H1 (cell line): ENCODE measurements at regions not wholly inside any gene's neighbourhood (a gene's known extent, or its start where the extent isn't known, plus 50 kb on each side); places are given as distances from the start of the nearest gene placed in this dataset.

Experiments
- CTCF ChIA-PET: fragments of 300-600 bp; sonication (Branson Sonifier 250); formaldehyde crosslinking; loops from one replicate; lab custom pipeline; 2021; ENCODE audit not compliant: partially characterized antibody; lab: Charles Lee
- POLR2A ChIA-PET: fragments of 300-600 bp; sonication (Branson Sonifier 250); formaldehyde crosslinking; loops from one replicate; lab custom pipeline; 2021; ENCODE audit warnings: inconsistent platforms; ENCODE audit not compliant: partially characterized antibody; lab: Charles Lee
- DNase-seq, 2 experiments: peaks; one replicate each; pipeline versions ENCODE4 v3.0.0 to v3.0.0-alpha.2; 2010 to 2022; ENCODE audit warnings: low spot score in 2 of 2, low read depth in 1 of 2, mixed read lengths in 1 of 2
- FAIRE-seq: peaks from 2 replicates; lab custom pipeline; 2011; peaks lifted over from hg19 to GRCh38; lab: Jason Lieb, UNC
- H2AFZ ChIP-seq: 2 replicates; pipeline ENCODE4 v1.8.1; 2012; ENCODE audit warnings: low read length, inconsistent platforms
- H2AK5ac ChIP-seq: 2 replicates; pipeline ENCODE4 v1.6.1; 2013; ENCODE audit warnings: low read depth, low read length
- H2BK120ac ChIP-seq: replicated peaks from 2 replicates; pipeline ENCODE3; 2013; ENCODE audit warnings: low read depth, low read length, inconsistent platforms
- H2BK12ac ChIP-seq: 2 replicates; pipeline ENCODE4 v1.6.1; 2013; ENCODE audit warnings: low read depth, low read length
- H2BK15ac ChIP-seq: 2 replicates; pipeline ENCODE4 v1.6.1; 2013; ENCODE audit warnings: low read length
- H2BK20ac ChIP-seq: 2 replicates; pipeline ENCODE4 v1.6.1; 2013; ENCODE audit warnings: low read length
- H2BK5ac ChIP-seq: 2 replicates; pipeline ENCODE4 v1.6.1; 2013; ENCODE audit warnings: low read depth, low read length
- H3K14ac ChIP-seq: 2 replicates; pipeline ENCODE4 v1.6.1; 2013; ENCODE audit warnings: inconsistent platforms; ENCODE audit not compliant: insufficient read length
- H3K18ac ChIP-seq: 2 replicates; pipeline ENCODE4 v1.6.1; 2013; ENCODE audit warnings: low read length; ENCODE audit errors: extremely low read depth
- H3K23ac ChIP-seq: 2 replicates; pipeline ENCODE4 v1.6.1; 2013; ENCODE audit warnings: inconsistent platforms; ENCODE audit not compliant: insufficient read length
- H3K23me2 ChIP-seq: 2 replicates; pipeline ENCODE4 v1.6.1; 2013; ENCODE audit warnings: low read depth, low read length
- H3K27ac ChIP-seq: 2 replicates; pipeline ENCODE4 v1.6.1; 2011; ENCODE audit warnings: low read depth, low read length, inconsistent platforms
- H3K27me3 ChIP-seq, 4 experiments: replicated peaks in 1 of 4; 1 replicate in 1 of 4; 2 replicates in 3 of 4; pipeline versions ENCODE4 v1.6.1 to v1.8.1; 2011 to 2013; ENCODE audit warnings: low read length in 3 of 4, mild to moderate bottlenecking in 3 of 4, inconsistent platforms in 2 of 4, mixed read lengths in 2 of 4, moderate library complexity in 1 of 4; ENCODE audit not compliant: control insufficient read depth in 3 of 4, insufficient read depth in 3 of 4; ENCODE audit errors: extremely low read depth in 1 of 4
- H3K36me3 ChIP-seq, 4 experiments: 2 replicates each; pipeline versions ENCODE4 v1.6.1 to v1.8.1; 2011 to 2013; ENCODE audit warnings: mild to moderate bottlenecking in 4 of 4, low read length in 3 of 4, moderate library complexity in 2 of 4, control low read depth in 1 of 4, inconsistent platforms in 1 of 4; ENCODE audit not compliant: insufficient read depth in 4 of 4, control insufficient read depth in 2 of 4
- H3K4ac ChIP-seq: replicated peaks from 2 replicates; pipeline ENCODE3; 2013; ENCODE audit warnings: low read length, low read depth, mixed read lengths, inconsistent platforms; ENCODE audit not compliant: insufficient read length
- H3K4me1 ChIP-seq, 4 experiments: replicated peaks in 1 of 4; 1 replicate in 1 of 4; 2 replicates in 3 of 4; pipeline versions ENCODE4 v1.6.1 to v1.8.1; 2011 to 2013; ENCODE audit warnings: low read length in 3 of 4, inconsistent platforms in 2 of 4, mixed read lengths in 1 of 4; ENCODE audit not compliant: insufficient read depth in 4 of 4, control insufficient read depth in 3 of 4
- H3K4me2 ChIP-seq, 2 experiments: 2 replicates each; pipeline versions ENCODE4 v1.6.1 to v1.8.1; 2011 to 2013; ENCODE audit warnings: low read depth in 2 of 2, low read length in 2 of 2, control low read depth in 1 of 2, inconsistent platforms in 1 of 2, mild to moderate bottlenecking in 1 of 2; ENCODE audit not compliant: insufficient read depth in 1 of 2
- H3K4me3 ChIP-seq, 4 experiments: fragments of 200-600, 300-600 bp in 1 of 4; sonication (generic), shearing (Covaris generic), sonication (Bioruptor Twin) in 1 of 4; 2 replicates each; pipeline versions ENCODE4 v1.5.1 to v1.8.1; 2011 to 2016; ENCODE audit warnings: low read length in 4 of 4, low read depth in 3 of 4, control low read depth in 2 of 4, inconsistent platforms in 2 of 4, mild to moderate bottlenecking in 2 of 4, mixed read lengths in 1 of 4, moderate library complexity in 1 of 4; ENCODE audit not compliant: insufficient read depth in 2 of 4; ENCODE audit errors: extremely low read depth in 1 of 4
- H3K56ac ChIP-seq: replicated peaks from 2 replicates; pipeline ENCODE3; 2013; ENCODE audit warnings: low read depth, mild to moderate bottlenecking, mixed read lengths, low read length, inconsistent platforms; ENCODE audit not compliant: insufficient read length
- H3K79me1 ChIP-seq: 2 replicates; pipeline ENCODE4 v1.6.1; 2013; ENCODE audit warnings: low read depth, low read length, control low read depth
- H3K79me2 ChIP-seq, 2 experiments: 2 replicates each; pipeline versions ENCODE4 v1.6.1 to v1.8.1; 2012 to 2013; ENCODE audit warnings: low read length in 2 of 2, mild to moderate bottlenecking in 2 of 2, inconsistent platforms in 1 of 2; ENCODE audit not compliant: insufficient read depth in 2 of 2, control insufficient read depth in 1 of 2
- H3K9ac ChIP-seq, 4 experiments: replicated peaks in 1 of 4; 1 replicate in 1 of 4; 2 replicates in 3 of 4; pipeline versions ENCODE4 v1.6.1 to v1.8.1; 2011 to 2013; ENCODE audit warnings: low read depth in 3 of 4, low read length in 3 of 4, control low read depth in 2 of 4, mild to moderate bottlenecking in 2 of 4, moderate library complexity in 2 of 4, inconsistent platforms in 1 of 4; ENCODE audit errors: extremely low read depth in 1 of 4
- H3K9me3 ChIP-seq, 2 experiments: 2 replicates each; pipeline versions ENCODE4 v1.6.1 to v1.8.1; 2012 to 2013; ENCODE audit warnings: mild to moderate bottlenecking in 2 of 2, moderate library complexity in 2 of 2, control low read depth in 1 of 2, inconsistent platforms in 1 of 2, low read depth in 1 of 2, low read length in 1 of 2, mixed read lengths in 1 of 2; ENCODE audit not compliant: insufficient read depth in 2 of 2
- H4K20me1 ChIP-seq, 2 experiments: replicated peaks in 1 of 2; 2 replicates each; pipeline versions ENCODE3 to v1.8.1; 2011 to 2013; ENCODE audit warnings: inconsistent platforms in 2 of 2, low read length in 2 of 2, mild to moderate bottlenecking in 1 of 2; ENCODE audit not compliant: insufficient read depth in 2 of 2, control insufficient read depth in 1 of 2
- H4K5ac ChIP-seq: 2 replicates; pipeline ENCODE4 v1.6.1; 2013; ENCODE audit warnings: low read length, low read depth, mixed read lengths, inconsistent platforms; ENCODE audit not compliant: insufficient read length
- H4K8ac ChIP-seq: 2 replicates; pipeline ENCODE4 v1.8.0; 2013; ENCODE audit warnings: mild to moderate bottlenecking, moderate library complexity, low read length, inconsistent platforms; ENCODE audit not compliant: insufficient read depth; ENCODE audit errors: extremely low read depth
- H4K91ac ChIP-seq: replicated peaks from 2 replicates; pipeline ENCODE3; 2013; ENCODE audit warnings: low read length, mixed read lengths, inconsistent platforms; ENCODE audit not compliant: insufficient read length
- BACH1 ChIP-seq: IDR thresholded peaks from 2 replicates; pipeline ENCODE4 v1.6.1; 2012; ENCODE audit warnings: low read length, improper control_type of control experiment
- KDM1A ChIP-seq: fragments of 200-600, 300-600 bp; sonication (generic); IDR thresholded peaks from 2 replicates; pipeline ENCODE4 v1.7.1; 2016; ENCODE audit warnings: mild to moderate bottlenecking, low read length, borderline replicate concordance
- POLR2A ChIP-seq, 2 experiments: IDR thresholded peaks; 1 replicate in 1 of 2; 2 replicates in 1 of 2; pipeline ENCODE4 v1.6.1; 2011; ENCODE audit warnings: low read depth in 2 of 2, low read length in 2 of 2, mild to moderate bottlenecking in 2 of 2; ENCODE audit errors: control extremely low read depth in 1 of 2
- POU5F1 ChIP-seq: IDR thresholded peaks from 2 replicates; pipeline ENCODE4 v1.6.1; 2011; ENCODE audit warnings: low read depth, mild to moderate bottlenecking, low read length, moderate library complexity
- RNF2 ChIP-seq: fragments of 200-900, 300-1000 bp; sonication (generic); IDR thresholded peaks from 2 replicates; pipeline ENCODE4 v1.7.1; 2016; ENCODE audit warnings: borderline replicate concordance, low read depth, mild to moderate bottlenecking, antibody characterized with exemption, low read length; ENCODE audit not compliant: poor library complexity, severe bottlenecking; ENCODE audit errors: missing control alignments
- SUZ12 ChIP-seq: fragments of 200-600 bp; sonication (generic); IDR thresholded peaks from 2 replicates; pipeline ENCODE4 v1.6.1; 2012; ENCODE audit warnings: mild to moderate bottlenecking, inconsistent platforms, low read length, moderate library complexity, mixed read lengths
- YY1 ChIP-seq: IDR thresholded peaks from 2 replicates; pipeline ENCODE4 v1.6.1; 2011; ENCODE audit warnings: low read depth, mild to moderate bottlenecking, low read length
- WGBS, 2 experiments: shearing (Covaris generic) in 1 of 2; methylation state at CpG; one replicate each; pipeline versions ENCODE4 v1.1.6 to v1.1.7; 2013 to 2015; ENCODE audit warnings: low lambda C conversion rate in 2 of 2, mixed read lengths in 2 of 2, inconsistent platforms in 1 of 2, low coverage in 1 of 2, missing lambda C conversion rate in 1 of 2; ENCODE audit not compliant: insufficient replicate concordance in 2 of 2, insufficient coverage in 1 of 2, insufficient read length in 1 of 2; ENCODE audit errors: extremely low coverage in 1 of 2, missing lambda C conversion rate in 1 of 2; 5-methylcytosine and 5-hydroxymethylcytosine counted together
- TF ChIP-seq, protein P1 (sequence below): IDR thresholded peaks from 2 replicates; pipeline ENCODE4 v1.6.1; 2011; ENCODE audit warnings: low read depth, mild to moderate bottlenecking, low read length; ENCODE audit not compliant: insufficient read depth
- TF ChIP-seq, protein P2 (sequence below): IDR thresholded peaks from 2 replicates; pipeline ENCODE4 v1.6.1; 2012; ENCODE audit warnings: inconsistent platforms

DNA sequence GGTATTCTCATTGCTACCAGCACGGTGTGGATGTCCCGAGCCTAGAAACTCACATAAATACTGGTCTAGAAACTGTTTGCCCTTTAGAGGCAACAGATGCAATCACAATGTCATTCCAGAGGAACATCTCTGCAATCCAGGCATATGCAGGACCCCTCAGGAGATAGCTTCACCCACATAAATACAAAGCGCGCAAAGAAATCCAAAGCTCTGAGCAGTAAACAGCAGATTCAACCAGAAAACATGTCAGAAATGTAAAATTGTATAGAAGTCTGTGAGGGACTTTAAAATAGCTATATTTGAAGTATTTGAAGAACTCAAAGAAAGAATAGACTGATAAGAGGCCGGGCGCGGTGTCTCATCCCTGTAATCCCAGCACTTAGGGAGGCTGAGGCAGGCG, 291.7 kb downstream of the FAM43A start:
- Histone ChIP-seq H4K8ac (no peak overlapping the region), H3K9me3 (no peaks in the 10 kb centered on the region), H3K27ac (no peak overlapping the region), H3K56ac (no peak overlapping the region), H2AFZ (no peak overlapping the region), H2BK120ac (no peak overlapping the region), H2AK5ac (no peak overlapping the region), H2BK20ac (no peak overlapping the region), H3K36me3 (no peaks in the 10 kb centered on the region), H3K4me1 (no peaks in the 10 kb centered on the region), H3K27me3 (no peaks in the 10 kb centered on the region), H2BK5ac (no peak overlapping the region), H4K5ac (no peak overlapping the region), H3K79me1 (no peaks in the 10 kb centered on the region), H3K4me2 (no peak overlapping the region), H4K20me1 (no peaks in the 10 kb centered on the region)
- FAIRE-seq = no peak
- TF ChIP-seq KDM1A = no peak
- no peak for TF ChIP-seq POLR2A (IDR thresholded peaks at IDR 0.05; ENCODE audit: control extremely low read depth in 1 of 2, low read depth in 2 of 2, low read length in 2 of 2)
- TF ChIP-seq, protein P1, sequence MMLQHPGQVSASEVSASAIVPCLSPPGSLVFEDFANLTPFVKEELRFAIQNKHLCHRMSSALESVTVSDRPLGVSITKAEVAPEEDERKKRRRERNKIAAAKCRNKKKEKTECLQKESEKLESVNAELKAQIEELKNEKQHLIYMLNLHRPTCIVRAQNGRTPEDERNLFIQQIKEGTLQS = no peak
- TF ChIP-seq BACH1 = no peak
- no peak for TF ChIP-seq POU5F1
- no peak for TF ChIP-seq SUZ12
- TF ChIP-seq, protein P2, sequence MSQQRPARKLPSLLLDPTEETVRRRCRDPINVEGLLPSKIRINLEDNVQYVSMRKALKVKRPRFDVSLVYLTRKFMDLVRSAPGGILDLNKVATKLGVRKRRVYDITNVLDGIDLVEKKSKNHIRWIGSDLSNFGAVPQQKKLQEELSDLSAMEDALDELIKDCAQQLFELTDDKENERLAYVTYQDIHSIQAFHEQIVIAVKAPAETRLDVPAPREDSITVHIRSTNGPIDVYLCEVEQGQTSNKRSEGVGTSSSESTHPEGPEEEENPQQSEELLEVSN = no peak
- no peak for TF ChIP-seq RNF2
- no peak for TF ChIP-seq YY1
- TF ChIP-seq, all 59 proteins: peak for 0
- no peak overlapping the region for H2BK12ac ChIP-seq
- no peak overlapping the region for H4K91ac ChIP-seq
- H3K18ac ChIP-seq = no peak overlapping the region
- H3K14ac ChIP-seq = no peak overlapping the region
- no peaks in the 10 kb centered on the region for H3K79me2 ChIP-seq
- H3K23me2 ChIP-seq = no peaks in the 10 kb centered on the region
- POLR2A ChIA-PET = no interaction called here
- no peak overlapping the region for H3K9ac ChIP-seq
- CTCF ChIA-PET = interaction anchor here (1.2 to 3.0 kb wide), 2 partner anchors 290 to 295 kb away, joined by 5 to 12 read pairs; no protein-coding TSS in a partner anchor
- WGBS, 2 experiments = 90% methylated on average over 8 of the region's 8 CpGs; no CpG with 5 or more reads in 1 of the 2 experiments
- DNase-seq = no peak
- H3K4me3 ChIP-seq = no peak overlapping the region
- H3K23ac ChIP-seq = no peak overlapping the region
- no peak overlapping the region for H3K4ac ChIP-seq
- H2BK15ac ChIP-seq = no peak overlapping the region
